ENCODE measurements at regions not wholly inside any gene's neighbourhood (a gene's known extent, or its start where the extent isn't known, plus 50 kb on each side); places are given as distances from the start of the nearest gene placed in this dataset.

GRCh38 chr22:27509132-27509920, 292.2 kb downstream of the MN1 start:
- TF ChIP-seq CTCF (IDR thresholded peaks at IDR 0.05; ENCODE audit: insufficient read depth, missing control alignments), result no peak

GRCh38 chr22:27510024-27510423, 291.5 kb downstream of the MN1 start:
- DNase-seq (ENCODE audit: insufficient read length, low spot score) (no peak), FAIRE-seq (no peak)
- TF ChIP-seq CTCF (IDR thresholded peaks at IDR 0.05; ENCODE audit: insufficient read depth, missing control alignments), result no peak

More at GRCh38 chr22:27509132-27509920, 292.2 kb downstream of the MN1 start:
- DNase-seq (ENCODE audit: insufficient read length, low spot score) (no peak), FAIRE-seq (no peak)

- DNase-seq (ENCODE audit: insufficient read length, low spot score), result no peak
- TF ChIP-seq CTCF (IDR thresholded peaks at IDR 0.05; ENCODE audit: insufficient read depth, missing control alignments), result no peak
- no peak for FAIRE-seq
These were observed 289.2 kb downstream of the MN1 start for GRCh38 chr22:27512283-27512761.

- DNase-seq (ENCODE audit: insufficient read length, low spot score) (no peak), FAIRE-seq (no peak)
- no peak for TF ChIP-seq CTCF (IDR thresholded peaks at IDR 0.05; ENCODE audit: insufficient read depth, missing control alignments)
These were observed 288.5 kb downstream of the MN1 start for GRCh38 chr22:27513021-27513420.

GRCh38 chr22:27514601-27515523, 286.7 kb downstream of the MN1 start:
- DNase-seq (ENCODE audit: insufficient read length, low spot score) (no peak), FAIRE-seq (no peak)
- TF ChIP-seq CTCF (IDR thresholded peaks at IDR 0.05; ENCODE audit: insufficient read depth, missing control alignments), result no peak

- DNase-seq (ENCODE audit: insufficient read length, low spot score) (no peak), FAIRE-seq (no peak)
These were observed 284.0 kb downstream of the MN1 start for GRCh38 chr22:27517361-27518155.

More at GRCh38 chr22:27517361-27518155, 284.0 kb downstream of the MN1 start:
- TF ChIP-seq CTCF (IDR thresholded peaks at IDR 0.05; ENCODE audit: insufficient read depth, missing control alignments), result no peak

Measured in D721Med (cell line).